HG03280 (cell line): ENCODE measurements at regions not wholly inside any gene's neighbourhood (a gene's known extent, or its start where the extent isn't known, plus 50 kb on each side); places are given as distances from the start of the nearest gene placed in this dataset.
"Not testable (repeated sequence)": the region's sequence is repeated elsewhere in the genome, so short reads cannot be mapped to it uniquely, and the experiment has no call there.

Source experiments
- ATAC-seq: cut with Tn5 transposase; IDR thresholded peaks from one replicate; pipeline ENCODE4 v1.9.1; 2021; ENCODE audit warnings: mild to moderate bottlenecking, moderate library complexity; ENCODE audit not compliant: unreplicated experiment

DNA sequence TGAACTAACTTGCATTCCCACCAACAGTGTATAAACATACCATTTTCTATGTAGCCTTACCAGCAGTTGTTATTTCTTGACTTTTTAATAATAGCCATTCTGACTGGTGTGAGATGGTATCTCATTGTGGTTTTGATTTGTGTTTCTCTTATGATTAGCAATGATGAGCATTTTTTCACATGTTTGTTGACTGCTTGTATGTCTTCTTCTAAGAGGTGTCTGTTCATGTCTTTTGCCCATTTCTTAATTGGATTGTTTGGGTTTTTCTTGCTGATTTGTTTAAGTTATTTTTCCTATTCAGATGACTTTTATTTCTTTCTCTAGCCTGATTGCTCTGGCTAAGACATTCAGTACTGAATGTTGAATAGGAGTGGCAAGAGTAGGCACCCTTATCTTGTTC is 230.3 kb downstream of the DAD1 start:
- no peak for ATAC-seq

DNA sequence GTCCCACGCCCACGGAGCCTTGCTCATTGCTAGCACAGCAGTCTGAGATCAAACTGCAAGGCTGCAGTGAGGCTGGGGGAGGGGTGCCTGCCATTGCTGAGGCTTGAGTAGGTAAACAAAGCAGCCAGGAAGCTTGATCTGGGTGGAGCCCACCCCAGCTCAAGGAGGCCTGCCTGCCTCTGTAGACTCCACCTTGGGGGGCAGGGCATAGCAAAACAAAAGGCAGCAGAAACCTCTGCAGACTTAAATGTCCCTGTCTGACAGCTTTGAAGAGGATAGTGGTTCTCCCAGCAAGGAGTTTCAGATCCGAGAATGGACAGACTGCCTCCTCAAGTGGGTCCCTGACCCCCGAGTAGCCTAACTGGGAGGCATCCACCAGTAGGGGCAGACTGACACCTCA is 239.7 kb downstream of the DAD1 start:
- ATAC-seq, result not testable (repeated sequence)

DNA sequence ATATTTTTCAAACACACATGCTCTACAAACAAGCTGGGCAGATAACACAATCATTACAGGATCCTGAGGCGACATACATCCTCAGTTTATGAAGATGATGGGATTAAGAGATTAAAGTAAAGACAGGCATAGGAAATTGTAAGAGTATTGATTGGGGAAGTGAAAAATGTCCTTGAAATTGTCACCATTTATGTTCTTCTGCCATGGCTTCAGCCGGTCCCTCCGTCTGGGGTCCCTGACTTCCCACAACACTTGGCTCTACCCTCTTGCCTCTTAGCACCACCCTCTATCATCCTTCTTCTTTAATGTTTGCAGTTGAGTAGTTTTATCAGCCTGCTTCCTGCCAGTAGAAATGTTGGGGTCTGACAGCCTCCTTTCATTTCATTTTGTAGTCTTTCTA is 244.4 kb downstream of the DAD1 start:
- no peak for ATAC-seq

DNA sequence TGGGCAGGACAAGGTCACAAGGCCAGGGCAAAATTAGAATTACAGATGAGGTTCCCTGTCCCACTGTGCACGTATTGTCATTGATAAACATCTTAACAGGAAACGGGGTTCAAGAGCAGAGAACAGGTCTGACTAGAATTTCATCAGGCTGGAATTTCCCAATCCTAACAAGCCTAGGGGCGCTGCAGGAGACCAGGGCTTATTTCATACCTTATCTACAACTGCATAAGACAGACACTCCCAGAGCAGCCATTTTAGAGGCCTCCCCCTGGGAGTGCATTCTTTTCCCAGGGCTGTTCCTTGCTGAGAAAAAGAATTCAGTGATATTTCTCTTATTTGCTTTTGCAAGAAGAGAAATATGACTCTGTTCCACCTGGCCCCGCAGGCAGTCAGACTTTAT is 244.8 kb downstream of the DAD1 start:
- not testable (repeated sequence) for ATAC-seq

DNA sequence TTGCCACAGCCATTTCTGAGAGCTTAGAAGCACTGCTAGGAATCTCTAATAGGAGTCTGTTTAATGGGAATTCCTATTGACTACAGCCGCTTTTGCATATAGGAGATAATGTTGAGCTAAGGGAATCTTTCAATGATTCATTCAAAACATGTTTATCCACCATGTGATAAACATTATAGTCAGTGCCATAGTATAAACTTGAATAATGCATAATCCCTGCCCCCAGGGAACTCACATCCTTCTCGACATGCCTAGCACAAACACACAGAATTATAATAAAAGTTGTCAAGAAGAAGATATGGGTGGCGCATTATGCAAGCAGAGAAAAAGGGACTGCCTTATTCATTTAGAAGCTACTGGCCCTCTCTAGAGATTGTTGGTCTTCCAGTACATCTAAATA is 248.0 kb downstream of the DAD1 start:
- ATAC-seq, result no peak

DNA sequence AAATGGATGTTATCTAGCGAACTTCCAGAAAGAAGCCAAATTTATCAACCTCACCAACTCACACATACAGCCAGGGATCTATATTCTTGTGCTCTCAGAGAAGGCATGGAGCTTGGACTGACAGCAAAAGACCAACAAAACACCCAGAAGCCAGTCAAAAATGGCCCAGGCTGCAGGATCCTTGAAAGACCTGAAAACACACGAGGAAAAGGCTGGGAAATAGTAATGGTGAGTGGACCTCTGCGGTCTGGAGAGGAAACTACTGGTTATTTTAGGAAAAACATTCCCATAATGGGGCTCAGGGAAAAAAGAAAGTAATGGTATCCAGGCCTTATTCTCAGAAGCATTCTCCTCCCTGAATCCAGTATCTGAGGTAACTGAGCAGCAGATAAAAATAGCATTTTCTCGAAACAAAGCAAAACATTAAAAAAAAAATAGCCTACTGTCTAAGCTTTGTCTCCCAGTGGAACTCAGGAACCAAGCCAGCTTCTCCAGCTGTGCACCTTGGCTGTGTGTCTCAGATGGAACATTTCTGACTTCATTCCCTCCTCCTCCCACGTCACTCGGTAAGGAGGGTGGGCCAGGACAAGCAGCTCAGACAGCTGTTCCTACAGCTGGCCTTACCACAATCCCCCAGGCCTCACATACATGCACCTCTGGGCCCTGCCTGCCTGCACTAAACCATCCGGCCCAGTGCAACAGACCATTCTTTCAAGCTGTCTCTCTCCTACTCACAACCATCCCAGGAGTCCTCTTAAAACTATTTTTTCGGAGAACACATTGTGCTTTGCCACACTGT is 249.9 kb downstream of the DAD1 start:
- no peak for ATAC-seq

DNA sequence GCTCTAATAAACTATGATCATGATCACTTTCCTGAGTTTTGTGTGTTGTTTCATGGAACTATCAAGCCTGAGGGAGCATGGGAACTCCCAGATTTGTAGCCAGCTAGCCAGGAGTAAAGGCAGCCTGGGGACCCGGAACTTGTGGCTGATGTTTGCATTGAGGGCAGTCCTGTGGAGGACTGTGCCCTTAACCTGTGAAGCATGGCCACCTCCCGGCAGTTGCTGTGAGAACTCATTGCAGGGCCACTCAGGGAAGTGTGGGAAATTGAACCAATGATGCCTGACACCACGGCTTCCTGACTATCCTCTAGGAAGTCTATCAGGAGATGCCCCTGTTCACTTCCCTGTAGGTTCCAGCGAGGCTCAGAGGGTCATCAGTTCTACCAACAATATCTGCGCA is 250.6 kb downstream of the DAD1 start:
- no peak for ATAC-seq

DNA sequence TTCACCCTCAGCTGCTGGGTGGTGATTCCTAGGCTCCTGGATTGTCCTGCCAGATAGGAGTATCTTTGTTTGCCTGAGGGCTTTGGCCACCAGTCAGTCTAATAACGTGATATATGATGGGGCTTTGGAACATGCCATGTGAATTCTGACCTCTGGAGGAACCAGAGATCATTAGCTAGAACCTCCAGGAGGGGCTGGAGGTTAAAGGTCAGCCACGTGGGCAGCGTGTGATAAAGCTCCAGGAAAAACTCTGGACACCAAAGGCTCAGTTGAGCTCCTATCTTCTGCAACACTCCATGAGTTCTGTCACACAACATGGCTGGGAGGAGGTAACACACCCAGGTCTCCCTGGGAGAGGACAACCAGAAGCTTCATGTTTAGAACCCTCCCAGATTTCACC is 251.1 kb downstream of the DAD1 start:
- no peak for ATAC-seq

DNA sequence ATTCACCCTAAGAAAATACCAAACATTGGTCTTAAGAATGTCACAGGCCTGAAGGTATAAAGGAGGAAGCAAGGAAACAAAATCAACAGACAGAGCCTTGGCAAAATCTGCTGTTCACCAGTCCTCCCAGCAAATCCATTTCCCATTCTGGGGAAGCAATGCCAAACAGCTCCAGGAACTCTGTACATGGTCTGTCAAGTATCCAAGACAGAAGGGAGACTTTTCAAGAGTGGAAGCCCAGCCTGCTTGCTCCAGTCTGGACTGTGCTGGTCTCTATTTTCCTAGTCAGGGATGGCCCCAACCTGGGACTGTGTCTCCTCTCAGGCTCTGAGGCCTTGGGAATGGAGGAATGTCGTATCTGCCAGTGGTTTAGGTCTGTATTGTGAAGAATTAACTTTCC is 251.5 kb downstream of the DAD1 start:
- ATAC-seq, result no peak

DNA sequence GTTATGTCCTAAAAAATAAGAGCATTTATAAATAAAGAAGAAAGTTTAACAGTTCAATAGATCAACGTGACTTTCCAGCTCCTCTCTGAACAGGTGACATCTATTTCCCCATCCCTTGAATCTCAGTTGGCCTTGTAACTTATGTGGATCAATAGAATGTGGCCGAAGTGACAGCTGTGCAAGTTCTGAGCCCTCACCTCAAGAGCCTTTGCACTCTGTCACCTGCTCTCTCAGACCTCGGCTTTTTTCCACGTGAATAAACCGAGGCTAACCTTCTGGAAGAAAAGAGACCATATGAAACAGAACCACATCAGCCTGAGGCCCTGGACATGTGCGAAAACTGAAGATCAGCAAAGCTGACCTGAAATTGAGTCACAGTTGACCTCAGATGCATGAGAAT is 253.0 kb downstream of the DAD1 start:
- no peak for ATAC-seq

DNA sequence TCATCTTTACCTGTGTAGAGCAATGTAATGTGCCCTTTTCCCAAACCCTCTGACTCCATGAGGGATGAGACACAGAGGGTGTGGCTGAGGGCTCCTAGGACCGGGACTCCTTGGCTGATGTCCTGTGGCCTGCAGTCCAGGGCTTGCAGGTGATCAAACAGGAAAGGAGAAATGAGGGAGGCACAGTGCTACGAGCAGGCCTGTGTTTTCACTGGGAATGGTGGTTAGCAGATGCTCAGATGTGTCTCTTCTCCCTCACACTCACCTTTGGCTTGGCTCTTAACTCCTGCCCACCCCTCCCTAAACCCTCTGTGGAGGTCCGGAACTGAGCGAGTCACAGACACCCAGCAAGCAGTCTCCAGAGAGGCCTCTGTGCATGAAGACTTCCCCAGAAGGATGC is 254.4 kb downstream of the DAD1 start:
- no peak for ATAC-seq

DNA sequence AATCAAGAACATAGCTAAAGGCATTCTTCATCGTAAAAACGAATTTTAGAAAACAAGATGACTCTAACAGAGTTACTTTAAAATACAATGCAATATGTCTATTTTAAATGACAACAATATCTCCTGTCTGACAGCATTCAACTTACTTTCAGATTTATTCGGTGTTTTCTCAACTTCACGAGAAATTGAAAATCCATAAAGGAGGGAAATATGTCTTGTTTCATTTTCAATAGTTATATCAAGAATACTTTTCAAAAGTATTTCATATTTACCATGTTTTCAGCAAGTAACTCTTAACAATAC is 254.8 kb downstream of the DAD1 start:
- no peak for ATAC-seq

DNA sequence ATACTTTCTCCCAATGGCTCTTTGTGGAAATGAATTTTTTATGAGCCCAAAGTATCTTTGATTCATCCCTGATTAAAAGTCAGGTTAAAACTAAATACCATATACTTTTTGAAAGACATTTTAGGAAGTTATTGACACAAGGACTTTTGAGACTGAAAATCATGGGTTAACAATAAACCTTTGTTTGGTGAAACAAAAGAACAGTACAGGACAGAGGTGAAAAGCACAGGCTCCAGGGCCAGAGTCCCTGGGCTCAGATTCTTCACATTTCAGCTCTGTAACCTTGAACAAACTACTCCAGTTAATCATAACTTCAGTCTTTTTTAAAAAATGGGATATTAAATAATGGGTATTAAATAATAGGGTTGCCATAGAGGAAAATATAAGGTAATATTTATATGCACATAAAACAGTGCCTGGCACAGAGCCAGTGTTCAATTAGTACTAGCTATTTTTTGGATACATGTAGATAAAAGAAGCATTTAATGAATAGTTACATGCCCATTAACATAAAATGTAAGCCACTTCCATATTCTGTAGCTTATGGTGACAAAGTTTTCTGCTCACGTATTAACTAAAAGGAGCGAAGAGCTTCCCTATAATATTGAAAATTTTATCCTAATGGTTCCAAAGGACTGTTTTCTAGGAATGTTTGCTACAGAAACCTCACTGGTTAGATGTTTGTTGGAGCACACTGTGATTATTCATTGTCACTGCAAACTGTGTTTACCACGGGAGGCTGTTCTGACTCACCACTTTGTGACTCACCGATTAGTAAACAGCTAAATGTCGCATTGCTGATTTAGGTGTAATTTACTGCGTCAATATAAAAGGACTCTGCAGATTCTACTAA is 255.4 kb downstream of the DAD1 start:
- ATAC-seq, result no peak

DNA sequence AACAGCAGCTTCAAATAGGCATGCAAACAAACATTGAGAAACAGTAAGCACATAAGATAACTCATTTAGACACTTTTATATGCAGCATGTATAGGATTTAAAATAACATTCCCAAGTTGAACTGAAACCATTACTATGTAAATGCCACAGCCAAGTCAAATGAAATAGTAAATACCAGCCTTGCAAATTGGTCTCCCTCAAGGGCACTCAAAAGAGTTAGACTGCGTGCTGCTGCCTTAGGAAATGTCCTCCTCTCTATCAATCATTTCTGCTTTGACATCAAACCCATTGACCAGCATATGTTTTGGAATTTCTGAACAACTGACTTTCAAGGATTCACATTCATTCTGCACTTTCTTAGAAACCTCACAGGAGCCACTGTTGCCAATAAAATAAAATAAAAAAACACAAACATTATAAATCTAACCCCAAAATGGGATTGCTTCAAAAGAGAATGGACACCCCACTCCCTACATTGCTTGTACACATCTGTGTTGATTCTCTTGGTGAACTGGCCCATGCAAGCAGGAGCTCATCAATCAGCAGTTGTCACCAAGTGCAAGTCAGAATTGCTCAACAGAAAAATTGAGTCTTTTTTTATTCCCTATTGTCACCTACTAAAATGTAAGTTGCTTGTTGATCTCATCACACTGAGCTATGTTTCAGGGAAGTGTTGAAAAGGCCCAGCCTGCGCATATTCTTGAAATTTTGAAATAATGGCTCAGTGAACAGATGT is 256.2 kb downstream of the DAD1 start:
- no peak for ATAC-seq

DNA sequence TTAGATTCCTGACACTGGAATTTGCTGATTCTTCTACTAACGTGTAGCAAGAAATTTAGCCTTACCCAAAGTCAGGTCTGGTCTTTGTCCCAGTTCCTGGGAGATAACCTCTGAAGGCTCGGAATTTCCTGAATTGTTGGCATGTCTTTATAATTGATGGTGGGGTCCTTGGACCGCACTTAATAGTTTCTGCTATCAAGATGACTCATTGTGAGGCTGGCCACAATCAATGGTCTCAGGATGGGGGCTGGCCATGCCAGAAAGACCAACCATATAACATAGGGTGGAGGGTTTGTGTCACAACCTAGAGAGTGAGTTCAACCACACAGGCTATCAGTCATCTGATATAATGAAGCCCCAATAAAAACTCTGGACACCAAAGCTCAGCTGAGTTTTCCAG is 259.7 kb downstream of the DAD1 start:
- no peak for ATAC-seq

DNA sequence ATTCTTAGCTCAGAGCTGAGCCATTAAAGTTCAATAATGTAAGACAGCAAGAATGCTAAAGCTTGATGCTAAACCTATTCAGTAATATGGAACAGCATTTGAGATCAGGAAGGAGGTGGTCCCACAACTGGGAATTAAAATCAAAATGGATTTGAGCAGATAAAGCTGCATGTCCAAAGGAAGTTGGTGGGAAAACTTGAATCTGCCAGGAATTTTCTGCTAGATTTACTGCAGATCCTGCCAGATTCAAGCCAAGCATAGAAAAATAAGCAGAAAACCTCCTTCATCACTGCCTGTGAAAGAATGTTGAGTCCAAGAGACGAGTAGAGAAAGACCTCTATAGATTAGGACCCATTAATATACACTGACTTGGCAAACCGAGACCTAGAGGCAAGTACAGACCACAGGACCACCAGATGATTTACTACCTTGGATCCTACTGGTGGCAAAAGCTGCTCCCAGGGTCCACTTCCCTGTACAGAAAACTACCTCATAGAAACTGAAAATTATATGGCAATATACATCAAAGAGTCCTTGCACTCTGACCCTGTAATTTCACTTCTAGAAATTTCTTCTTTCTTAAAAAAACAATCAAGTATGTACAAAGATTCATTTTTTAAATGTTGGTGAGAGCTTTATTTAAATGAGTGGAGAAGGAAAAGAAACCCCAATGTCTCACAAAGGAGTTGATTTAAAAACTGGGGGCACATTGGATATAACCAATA is 263.2 kb downstream of the DAD1 start:
- no peak for ATAC-seq

DNA sequence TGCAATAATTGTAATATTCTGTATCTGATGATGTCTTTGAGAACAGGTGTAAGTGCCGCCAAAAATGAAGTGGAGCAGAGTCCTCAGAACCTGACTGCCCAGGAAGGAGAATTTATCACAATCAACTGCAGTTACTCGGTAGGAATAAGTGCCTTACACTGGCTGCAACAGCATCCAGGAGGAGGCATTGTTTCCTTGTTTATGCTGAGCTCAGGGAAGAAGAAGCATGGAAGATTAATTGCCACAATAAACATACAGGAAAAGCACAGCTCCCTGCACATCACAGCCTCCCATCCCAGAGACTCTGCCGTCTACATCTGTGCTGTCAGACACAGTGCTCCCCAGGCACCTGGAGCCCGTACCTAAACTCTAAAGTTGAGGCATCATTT is 268.7 kb downstream of the DAD1 start:
- no peak for ATAC-seq

DNA sequence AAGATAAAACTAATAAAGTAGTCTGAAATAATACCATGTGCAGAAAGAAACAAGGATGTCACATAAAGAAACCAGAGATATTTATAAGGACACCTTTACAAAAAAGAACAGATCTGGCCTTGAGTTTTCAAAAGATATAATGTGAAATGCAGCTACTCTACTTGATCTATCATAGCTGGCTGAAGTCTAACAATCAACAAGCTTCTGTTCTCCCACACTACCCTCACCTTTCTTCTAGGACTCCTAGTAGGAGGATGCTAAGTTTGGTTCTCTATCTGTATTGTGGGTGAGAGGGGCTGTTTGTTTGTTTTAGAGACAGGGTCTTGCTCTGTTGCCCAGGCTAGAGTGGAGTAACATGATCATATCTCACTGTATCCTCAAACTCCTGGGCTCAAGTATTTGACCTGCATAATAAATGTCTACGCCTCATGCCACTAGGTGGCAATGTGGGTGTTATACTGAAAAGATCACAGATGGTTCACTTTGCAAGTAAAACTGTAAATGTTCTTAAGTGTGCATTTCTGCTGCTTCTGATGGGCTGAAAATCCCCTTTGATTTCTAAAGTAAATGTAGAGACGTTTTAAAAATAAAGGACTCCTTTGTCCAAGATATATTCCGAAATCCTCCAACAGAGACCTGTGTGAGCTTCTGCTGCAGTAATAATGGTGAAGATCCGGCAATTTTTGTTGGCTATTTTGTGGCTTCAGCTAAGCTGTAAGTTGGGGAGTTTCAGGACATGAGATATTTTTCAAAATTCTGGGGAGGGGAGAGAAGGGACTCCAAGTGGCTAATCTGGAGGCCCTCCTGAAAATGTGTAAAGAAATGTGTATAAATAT is 269.3 kb downstream of the DAD1 start:
- no peak for ATAC-seq

DNA sequence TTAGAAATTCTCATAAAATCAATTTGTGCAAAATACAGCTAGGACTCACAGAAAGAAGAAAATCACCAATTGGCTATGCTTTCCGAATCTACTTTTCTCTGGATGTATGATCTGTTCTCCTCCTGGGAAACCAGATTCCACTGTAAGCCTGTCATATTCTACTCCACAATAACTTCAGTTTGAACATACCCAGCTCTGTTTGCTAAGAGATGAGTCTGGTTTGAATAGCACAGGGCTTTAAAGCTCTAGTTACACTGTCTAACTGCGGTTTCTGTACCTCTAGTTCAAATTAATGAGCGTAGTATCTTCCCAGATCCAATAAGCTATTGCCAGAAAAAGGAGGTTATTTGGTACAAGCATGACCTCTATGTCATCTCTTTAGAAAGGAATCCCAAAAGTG is 270.1 kb downstream of the DAD1 start:
- ATAC-seq, result no peak

DNA sequence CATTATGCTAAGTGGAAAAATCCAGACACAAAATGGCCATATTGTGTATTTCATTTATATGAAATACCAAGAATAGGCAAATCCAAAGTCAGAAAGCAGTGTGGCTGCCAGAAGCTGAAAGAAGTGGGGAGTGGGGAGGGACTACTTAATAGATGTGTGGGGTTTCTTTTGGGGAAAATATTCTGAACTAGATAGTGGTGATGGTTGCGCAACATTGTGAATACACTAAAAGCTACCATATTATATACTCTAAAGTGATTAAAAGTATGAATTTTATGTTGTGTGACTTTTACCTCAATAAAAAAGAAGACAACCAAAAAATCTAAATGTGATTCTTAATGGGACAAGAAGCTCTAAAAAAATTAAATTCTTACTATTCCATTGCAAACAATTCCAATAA is 272.6 kb downstream of the DAD1 start:
- no peak for ATAC-seq
